ENCODE measurements at regions not wholly inside any gene's neighbourhood (a gene's known extent, or its start where the extent isn't known, plus 50 kb on each side); places are given as distances from the start of the nearest gene placed in this dataset.

- TF ChIP-seq TBL1XR1 (IDR thresholded peaks at IDR 0.05; ENCODE audit: borderline replicate concordance, low read length, partially characterized antibody), result no peak
- no peak for TF ChIP-seq ZNF260 (CRISPR knock-in tag; IDR thresholded peaks at IDR 0.05; ENCODE audit: borderline replicate concordance, low read depth)
- TF ChIP-seq XRCC5 (optimal IDR thresholded peaks at IDR 0.05; ENCODE audit: low read length), result no peak
- TF ChIP-seq SMAD1 (CRISPR knock-in tag; IDR thresholded peaks at IDR 0.05; ENCODE audit: borderline replicate concordance, low read depth), result no peak
- no peak for TF ChIP-seq ZNF431 (CRISPR knock-in tag; IDR thresholded peaks at IDR 0.05; ENCODE audit: borderline replicate concordance, low read depth)
- no peak for TF ChIP-seq FOXO4 (CRISPR knock-in tag; conservative IDR thresholded peaks at IDR 0.05)
- TF ChIP-seq ZNF18 (CRISPR knock-in tag; IDR thresholded peaks at IDR 0.05; ENCODE audit: insufficient replicate concordance), result no peak
- TF ChIP-seq RAD21 (CRISPR knock-in tag; IDR thresholded peaks at IDR 0.05), result no peak
- no peak for TF ChIP-seq CHD2 (IDR thresholded peaks at IDR 0.05; ENCODE audit: low read depth, low read length)
- no peak for TF ChIP-seq POLR2A (IDR thresholded peaks at IDR 0.05; ENCODE audit: insufficient read depth in 1 of 2, low read depth in 2 of 2, low read length in 2 of 2)
- TF ChIP-seq TCF7 (IDR thresholded peaks at IDR 0.05; ENCODE audit: low read depth), result no peak
- TF ChIP-seq FOXM1 (CRISPR knock-in tag; IDR thresholded peaks at IDR 0.05), result no peak
Observed at GRCh38 chr1:184185347-184185746, 133.8 kb downstream of the TSEN15 start.
